Thyroid gland (tissue), 4 donors: ENCODE measurements at regions not wholly inside any gene's neighbourhood (a gene's known extent, or its start where the extent isn't known, plus 50 kb on each side); places are given as distances from the start of the nearest gene placed in this dataset.

Source experiments
- DNase-seq, 2 donors: peaks; one replicate each; pipeline ENCODE4 v3.0.0-alpha.2; 2019
- H3K27ac ChIP-seq, 3 donors: fragments of 200-600 bp; sonication (generic); 1 replicate in 2 of 3; 2 replicates in 1 of 3; pipeline ENCODE4 v1.5.1; 2016 to 2019; ENCODE audit warnings: mild to moderate bottlenecking in 1 of 3, moderate library complexity in 1 of 3
- H3K27me3 ChIP-seq: fragments of 200-600 bp; sonication (generic); one replicate; pipeline ENCODE4 v1.5.1; 2019
- H3K36me3 ChIP-seq, 2 donors: fragments of 200-600 bp; sonication (generic); one replicate each; pipeline ENCODE4 v1.5.1; 2016 to 2019
- H3K4me1 ChIP-seq, 2 donors: fragments of 200-600 bp; sonication (generic); one replicate each; pipeline ENCODE4 v1.5.1; 2017 to 2019
- H3K4me3 ChIP-seq, 3 donors: fragments of 200-600 bp; sonication (generic); replicated peaks in 1 of 3; 1 replicate in 2 of 3; 2 replicates in 1 of 3; pipeline ENCODE4 v1.5.1; 2016; ENCODE audit warnings: mild to moderate bottlenecking in 1 of 3
- H3K9me3 ChIP-seq: fragments of 200-600 bp; sonication (generic); one replicate; pipeline ENCODE4 v1.5.1; 2017
- CTCF ChIP-seq, 6 experiments: fragments of 200-600 bp in 3 of 6; fragments of 450-650 bp in 3 of 6; sonication (generic) in 3 of 6; IDR thresholded peaks; one replicate each; pipeline ENCODE4 v1.5.1; 2016 to 2019; ENCODE audit warnings: antibody characterized with exemption in 6 of 6, mild to moderate bottlenecking in 2 of 6, inconsistent platforms in 1 of 6, moderate library complexity in 1 of 6
- POLR2A ChIP-seq, 2 donors: fragments of 450-650 bp; IDR thresholded peaks; one replicate each; pipeline ENCODE4 v1.6.1; 2017; ENCODE audit warnings: antibody characterized with exemption in 2 of 2, mild to moderate bottlenecking in 2 of 2, moderate library complexity in 1 of 2
- WGBS, 2 donors: methylation state at CpG; one replicate each; pipeline ENCODE4 v1.1.5; 2017; 5-methylcytosine and 5-hydroxymethylcytosine counted together
- intact Hi-C: fragments of 100-400 bp; cut with DNase I; formaldehyde crosslinking; loops from one replicate; pipeline ENCODE4 v1.15.1; 2023

- no peak for TF ChIP-seq POLR2A (IDR thresholded peaks at IDR 0.05)
- no peak for TF ChIP-seq CTCF (IDR thresholded peaks at IDR 0.05)
- Histone ChIP-seq H3K36me3 (no peaks in the 10 kb centered on the region), H3K9me3 (no peaks in the 10 kb centered on the region), H3K4me3 (no peak overlapping the region), H3K4me1 (no peaks in the 10 kb centered on the region), H3K27ac (no peak overlapping the region), H3K27me3 (no peaks in the 10 kb centered on the region)
- WGBS, 2 donors = 57 to 69% methylated on average over 2 of the region's 2 CpGs
- no peak for DNase-seq
- intact Hi-C loops = no loop called here
Measured at GRCh38 chr18:47469576-47469975, 218.1 kb upstream of the SKOR2 start.

GRCh38 chr18:47461977-47462376, 210.5 kb upstream of the SKOR2 start:
- no peak for TF ChIP-seq CTCF (IDR thresholded peaks at IDR 0.05)
- TF ChIP-seq POLR2A (IDR thresholded peaks at IDR 0.05) = no peak
- no peaks in the 10 kb centered on the region for H3K9me3 ChIP-seq
- no peaks in the 10 kb centered on the region for H3K27me3 ChIP-seq
- H3K4me1 ChIP-seq = no peaks in the 10 kb centered on the region
- H3K36me3 ChIP-seq = no peaks in the 10 kb centered on the region
- intact Hi-C loops = no loop called here
- WGBS, 2 donors = 94 to 100% methylated on average over 2 of the region's 2 CpGs
- no peak overlapping the region for H3K27ac ChIP-seq
- no peak for DNase-seq
- no peak overlapping the region for H3K4me3 ChIP-seq

- Histone ChIP-seq H3K4me1 (no peaks in the 10 kb centered on the region), H3K4me3 (no peak overlapping the region), H3K27me3 (no peaks in the 10 kb centered on the region), H3K27ac (no peak overlapping the region), H3K36me3 (no peaks in the 10 kb centered on the region), H3K9me3 (no peaks in the 10 kb centered on the region)
- no peak for DNase-seq
- intact Hi-C loops = no loop called here
- TF ChIP-seq CTCF (IDR thresholded peaks at IDR 0.05) (no peak), POLR2A (IDR thresholded peaks at IDR 0.05) (no peak)
- 79 to 85% methylated on average over 6 of the region's 6 CpGs for WGBS, 2 donors
Measured at GRCh38 chr18:47461406-47461948, 210.0 kb upstream of the SKOR2 start.

- Histone ChIP-seq H3K27ac (no peak overlapping the region), H3K27me3 (no peaks in the 10 kb centered on the region), H3K4me3 (no peak overlapping the region), H3K9me3 (no peaks in the 10 kb centered on the region), H3K4me1 (no peaks in the 10 kb centered on the region), H3K36me3 (no peaks in the 10 kb centered on the region)
- intact Hi-C loops = no loop called here
- DNase-seq = no peak
- TF ChIP-seq CTCF (IDR thresholded peaks at IDR 0.05) (no peak), POLR2A (IDR thresholded peaks at IDR 0.05) (no peak)
Measured at GRCh38 chr18:47458483-47458882, 207.0 kb upstream of the SKOR2 start.

- intact Hi-C loops = no loop called here
- H3K36me3 ChIP-seq = no peaks in the 10 kb centered on the region
- no peaks in the 10 kb centered on the region for H3K9me3 ChIP-seq
- H3K27me3 ChIP-seq = no peaks in the 10 kb centered on the region
- TF ChIP-seq CTCF (IDR thresholded peaks at IDR 0.05) = no peak
- no peak for TF ChIP-seq POLR2A (IDR thresholded peaks at IDR 0.05)
- WGBS, 2 donors = 77 to 78% methylated on average over 1 of the region's 1 CpG
- no peaks in the 10 kb centered on the region for H3K4me1 ChIP-seq
- H3K27ac ChIP-seq = no peak overlapping the region
- no peak overlapping the region for H3K4me3 ChIP-seq
- DNase-seq = no peak
Measured at GRCh38 chr18:47457614-47458013, 206.2 kb upstream of the SKOR2 start.
